Cerebellar cortex (tissue), 1 donor: ENCODE measurements at regions not wholly inside any gene's neighbourhood (a gene's known extent, or its start where the extent isn't known, plus 50 kb on each side); places are given as distances from the start of the nearest gene placed in this dataset.
"Not testable (repeated sequence)": the region's sequence is repeated elsewhere in the genome, so short reads cannot be mapped to it uniquely, and the experiment has no call there.

Experiments
- DNase-seq: peaks from one replicate; pipeline ENCODE4 v3.0.0-alpha.2; 2015; ENCODE audit warnings: low spot score

GRCh38 chr10:113470372-113471240 is 82.2 kb upstream of the HABP2 start:
- no peak for DNase-seq

GRCh38 chr10:113471241-113471996 is 81.4 kb upstream of the HABP2 start:
- DNase-seq: no peak

- no peak for DNase-seq
These were observed 79.8 kb upstream of the HABP2 start for GRCh38 chr10:113473011-113473410.

GRCh38 chr10:113473851-113474250 is 79.0 kb upstream of the HABP2 start:
- no peak for DNase-seq

- DNase-seq: no peak
These were observed 78.1 kb upstream of the HABP2 start for GRCh38 chr10:113474752-113475151.

GRCh38 chr10:113475381-113475807 is 77.5 kb upstream of the HABP2 start:
- DNase-seq: no peak

GRCh38 chr10:113476191-113476590 is 76.7 kb upstream of the HABP2 start:
- DNase-seq: no peak

GRCh38 chr10:113476673-113477072 is 76.2 kb upstream of the HABP2 start:
- no peak for DNase-seq

GRCh38 chr10:113477451-113477850 is 75.4 kb upstream of the HABP2 start:
- DNase-seq: no peak

- no peak for DNase-seq
These were observed 73.3 kb upstream of the HABP2 start for GRCh38 chr10:113479346-113480080.

GRCh38 chr10:113480081-113480360 is 72.8 kb upstream of the HABP2 start:
- DNase-seq: no peak

GRCh38 chr10:113480851-113481502 is 71.9 kb upstream of the HABP2 start:
- no peak for DNase-seq

GRCh38 chr10:113484487-113484886 is 68.4 kb upstream of the HABP2 start:
- DNase-seq: no peak

- no peak for DNase-seq
These were observed 67.1 kb upstream of the HABP2 start for GRCh38 chr10:113485736-113486135.

- DNase-seq: no peak
These were observed 66.3 kb upstream of the HABP2 start for GRCh38 chr10:113486531-113486930.

GRCh38 chr10:113487154-113487553 is 65.7 kb upstream of the HABP2 start:
- no peak for DNase-seq

- no peak for DNase-seq
These were observed 64.7 kb upstream of the HABP2 start for GRCh38 chr10:113488186-113488585.

- DNase-seq: not testable (repeated sequence)
These were observed 63.3 kb upstream of the HABP2 start for GRCh38 chr10:113489522-113489921.

GRCh38 chr10:113491967-113492565 is 60.8 kb upstream of the HABP2 start:
- DNase-seq: no peak

- DNase-seq: no peak
These were observed 59.7 kb upstream of the HABP2 start for GRCh38 chr10:113493195-113493594.

GRCh38 chr10:113493882-113494301 is 59.0 kb upstream of the HABP2 start:
- DNase-seq: no peak

GRCh38 chr10:113494761-113495160 is 58.1 kb upstream of the HABP2 start:
- DNase-seq: no peak
